ENCODE measurements at regions not wholly inside any gene's neighbourhood (a gene's known extent, or its start where the extent isn't known, plus 50 kb on each side); places are given as distances from the start of the nearest gene placed in this dataset.

DNA sequence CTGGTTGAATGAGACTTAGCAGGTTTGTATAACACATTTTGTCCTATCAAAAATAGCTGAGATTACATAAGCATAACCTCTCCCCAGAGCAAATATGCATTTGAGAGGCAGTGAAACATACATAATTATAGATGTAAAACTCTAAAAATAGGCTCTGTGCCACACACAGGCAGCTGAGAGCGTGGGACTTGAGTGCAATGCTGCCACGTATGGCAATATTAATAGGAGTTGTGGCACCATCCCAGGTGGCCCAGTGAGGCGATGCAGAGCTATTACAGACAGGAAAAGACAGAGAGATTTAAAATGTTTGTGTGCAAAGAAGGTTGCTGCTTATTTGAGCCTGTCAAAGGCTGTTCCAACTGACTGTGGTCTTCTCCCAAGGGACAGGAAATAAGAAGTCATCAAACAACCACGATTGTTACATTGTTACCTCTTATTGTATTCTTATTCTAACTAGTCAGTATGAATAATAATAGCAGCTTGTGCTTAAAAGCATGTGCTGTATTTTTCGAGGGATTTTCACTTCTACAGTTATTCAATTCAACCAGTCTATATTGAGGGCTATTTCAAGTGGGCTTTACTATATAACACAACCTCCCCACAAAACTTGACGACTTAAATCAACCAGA is 116.5 kb downstream of the SALL1 start:
- no peak for DNase-seq

DNA sequence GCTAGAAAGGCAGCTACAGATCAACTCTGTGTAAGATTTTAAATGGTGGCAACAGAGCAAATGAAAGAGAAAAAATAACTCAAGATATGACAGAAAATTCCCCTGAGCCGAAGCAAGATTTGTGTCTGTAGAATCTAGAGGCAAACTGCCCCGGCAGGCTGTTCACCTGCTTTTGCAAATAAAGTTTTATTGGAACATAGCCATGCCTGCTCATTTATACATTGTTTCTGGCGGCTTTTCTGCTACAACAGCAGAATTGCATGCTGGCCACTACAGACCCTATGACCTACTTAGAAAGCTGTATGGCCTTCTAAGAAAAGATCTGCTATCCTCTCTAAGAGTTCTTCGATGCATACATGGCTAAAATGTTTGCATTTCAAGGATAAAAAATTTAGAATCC is 119.5 kb downstream of the SALL1 start:
- no peak for DNase-seq

DNA sequence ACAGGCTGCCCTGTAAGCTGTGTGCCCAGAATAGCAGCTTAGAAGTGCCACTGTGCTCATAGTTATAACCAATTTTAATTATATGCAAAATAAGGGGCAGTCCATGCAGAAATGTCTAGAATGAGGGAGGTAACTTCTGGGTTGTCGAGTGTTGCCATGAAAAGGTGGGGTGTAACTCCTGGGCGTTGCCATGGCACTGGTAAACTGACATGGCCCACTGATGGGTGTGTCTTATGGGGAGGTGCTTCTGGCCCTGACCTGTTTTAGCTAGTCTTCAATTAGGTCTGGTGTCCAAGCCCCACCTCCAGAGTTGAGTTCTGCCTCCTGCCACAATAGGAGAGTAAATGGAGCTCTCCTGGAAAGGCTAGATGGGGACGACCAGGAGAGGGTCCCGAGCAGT is 120.6 kb downstream of the SALL1 start:
- no peak for DNase-seq

- no peak for DNase-seq
Observed at GRCh38 chr16:51025588-51026290, 125.3 kb downstream of the SALL1 start.

DNA sequence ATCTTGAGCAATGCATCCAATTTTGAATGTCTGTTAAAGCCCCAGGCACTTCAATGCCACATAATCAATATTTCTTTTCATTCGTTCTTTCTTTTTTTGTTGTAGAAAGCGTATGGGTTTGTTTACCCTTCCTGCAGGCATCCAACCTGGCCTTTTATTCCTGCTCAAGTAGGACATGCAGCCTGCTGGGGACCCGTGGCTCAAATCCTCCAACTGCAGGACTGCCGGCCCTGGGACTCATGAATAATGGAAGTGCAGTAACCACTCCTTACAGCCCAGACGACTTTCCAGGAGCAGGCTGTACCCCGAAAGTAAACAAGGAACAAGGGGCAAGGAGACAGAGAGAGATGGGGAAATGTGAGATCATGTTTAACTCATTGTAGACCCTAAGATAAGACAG is 126.4 kb downstream of the SALL1 start:
- DNase-seq = no peak

DNA sequence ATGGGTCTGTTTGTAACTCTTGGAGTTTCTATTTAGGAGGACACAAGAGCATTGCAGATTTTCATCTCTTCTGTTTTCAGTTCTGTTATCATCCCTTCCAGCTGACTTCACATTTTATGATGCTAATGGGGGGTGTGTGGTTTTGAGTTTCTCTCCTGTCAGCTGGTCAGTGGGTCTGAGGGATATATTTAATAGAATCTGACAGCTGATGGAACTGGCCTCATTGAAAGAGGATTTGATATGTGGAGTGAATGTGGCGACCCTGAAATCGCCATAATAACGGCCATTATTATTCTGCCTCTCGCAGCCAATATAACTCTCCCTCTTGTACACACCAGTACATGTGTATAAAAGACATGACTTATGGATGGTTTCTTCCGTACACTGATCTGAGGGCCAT is 128.1 kb downstream of the SALL1 start:
- no peak for DNase-seq

DNA sequence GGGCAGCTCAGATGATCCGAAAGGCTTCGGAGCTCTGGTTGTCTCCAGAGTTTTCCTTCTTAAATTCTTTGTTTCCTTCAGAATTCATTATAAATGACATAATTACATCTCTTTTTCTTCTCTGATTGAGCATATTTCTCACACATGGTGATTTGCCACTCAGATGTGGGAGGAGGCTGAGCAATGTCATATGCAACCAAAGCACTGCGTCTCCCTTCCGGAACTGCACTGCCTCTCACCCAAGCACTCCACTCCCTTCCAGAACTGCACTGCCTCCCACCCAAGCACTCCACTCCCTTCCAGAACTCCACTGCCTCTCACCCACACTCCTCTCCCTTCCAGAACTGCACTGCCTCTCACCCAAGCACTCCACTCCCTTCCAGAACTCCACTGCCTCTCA is 131.5 kb downstream of the SALL1 start:
- no peak for DNase-seq

GRCh38 chr16:51017969-51018368 is 133.1 kb downstream of the SALL1 start:
- DNase-seq = no peak

GRCh38 chr16:51012396-51012795 is 138.7 kb downstream of the SALL1 start:
- no peak for DNase-seq

DNA sequence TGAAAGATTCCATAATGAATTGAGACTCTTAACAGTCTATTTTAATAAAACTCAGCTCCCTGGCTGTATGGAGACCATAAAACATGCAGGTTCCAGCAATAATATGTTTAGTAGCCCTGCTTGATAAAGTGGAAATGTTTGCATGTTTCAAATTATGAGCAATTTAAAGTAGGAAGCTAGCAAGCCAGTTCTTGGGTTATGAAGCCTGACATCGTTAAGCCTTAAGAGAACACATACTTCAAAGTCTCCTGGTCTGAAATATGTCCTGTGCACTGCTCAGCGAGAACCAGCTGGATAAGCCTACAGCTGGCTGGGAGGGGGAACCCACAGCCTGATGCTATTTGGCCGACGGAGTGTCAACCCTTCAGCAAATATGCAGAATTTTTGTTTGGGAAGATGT is 140.3 kb downstream of the SALL1 start:
- DNase-seq = no peak

GRCh38 chr16:51009813-51010212 is 141.3 kb downstream of the SALL1 start:
- DNase-seq = no peak

DNA sequence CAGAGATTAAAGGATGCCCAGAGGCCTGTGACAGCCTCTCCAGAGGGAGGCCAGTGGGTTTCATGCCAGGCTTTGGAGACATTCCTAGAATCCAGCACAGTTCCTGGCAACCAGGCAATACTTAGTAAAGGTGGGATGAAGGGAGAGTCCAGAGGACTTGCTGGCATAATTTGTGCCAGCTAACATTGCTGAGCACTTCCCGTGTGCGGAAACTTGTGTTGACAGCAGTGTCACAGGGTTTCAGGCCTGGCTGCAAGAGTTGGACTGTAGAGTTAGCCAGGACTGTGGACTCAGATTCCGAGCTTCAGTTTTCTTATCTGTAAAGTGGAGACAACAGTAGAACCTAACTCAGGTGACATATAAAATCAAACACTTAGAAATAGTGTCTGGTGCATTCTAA is 141.7 kb downstream of the SALL1 start:
- DNase-seq = no peak

- no peak for DNase-seq
Observed at GRCh38 chr16:51008607-51009006, 142.5 kb downstream of the SALL1 start.

- DNase-seq = no peak
Observed at GRCh38 chr16:51008037-51008436, 143.0 kb downstream of the SALL1 start.

- DNase-seq = no peak
Observed at GRCh38 chr16:51003850-51004566, 147.1 kb downstream of the SALL1 start.

DNA sequence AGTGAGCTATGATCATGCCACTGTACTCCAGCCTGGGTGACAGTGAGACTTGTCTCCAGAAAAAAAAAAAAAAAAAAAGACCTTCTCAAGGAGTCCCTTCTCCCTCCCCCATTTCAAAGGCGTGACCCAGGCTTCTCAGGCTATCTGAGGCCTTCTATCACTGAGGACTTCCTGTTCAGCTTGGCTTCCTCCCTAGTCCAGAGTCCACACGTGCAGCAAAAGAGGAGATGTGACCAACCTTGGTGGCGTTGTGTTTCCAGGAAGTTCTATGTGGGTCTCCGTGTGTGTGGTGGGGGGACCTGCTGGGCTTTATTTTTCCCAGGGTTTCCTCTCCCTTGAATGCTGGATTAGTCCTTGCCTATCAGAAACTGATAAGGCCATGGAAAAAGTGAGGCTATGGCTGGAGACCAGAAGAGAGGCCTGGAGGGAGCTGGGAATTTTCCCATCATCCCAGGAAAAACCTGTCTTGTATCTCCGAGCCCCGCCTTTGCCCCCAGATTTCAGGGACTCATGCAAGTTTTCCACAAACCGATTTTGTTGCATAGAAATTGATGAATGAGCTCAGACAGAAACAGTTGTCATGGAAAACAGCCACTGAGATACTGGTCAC is 148.1 kb downstream of the SALL1 start:
- DNase-seq = no peak

- no peak for DNase-seq
Observed at GRCh38 chr16:50999181-50999580, 151.9 kb downstream of the SALL1 start.

DNA sequence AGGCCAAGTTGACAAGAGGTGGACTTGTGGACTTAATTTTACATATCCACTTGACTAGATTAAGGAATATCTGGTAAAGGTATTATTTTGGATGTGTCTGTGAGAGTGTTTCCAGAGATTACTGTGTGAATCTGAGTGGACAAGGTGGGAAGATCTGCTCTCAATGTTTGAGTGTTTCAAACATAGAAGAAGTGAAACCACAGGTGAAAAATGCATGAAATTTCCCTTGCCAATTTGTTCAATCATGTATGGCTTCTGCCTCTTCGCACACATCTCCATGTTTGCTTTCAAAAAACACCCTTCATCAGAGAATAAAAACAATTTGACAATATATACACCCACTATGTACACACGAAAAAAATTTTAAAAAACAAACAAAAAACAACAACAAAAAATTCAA is 152.7 kb downstream of the SALL1 start:
- DNase-seq = no peak

GRCh38 chr16:50997679-50998078 is 153.4 kb downstream of the SALL1 start:
- DNase-seq = no peak

DNA sequence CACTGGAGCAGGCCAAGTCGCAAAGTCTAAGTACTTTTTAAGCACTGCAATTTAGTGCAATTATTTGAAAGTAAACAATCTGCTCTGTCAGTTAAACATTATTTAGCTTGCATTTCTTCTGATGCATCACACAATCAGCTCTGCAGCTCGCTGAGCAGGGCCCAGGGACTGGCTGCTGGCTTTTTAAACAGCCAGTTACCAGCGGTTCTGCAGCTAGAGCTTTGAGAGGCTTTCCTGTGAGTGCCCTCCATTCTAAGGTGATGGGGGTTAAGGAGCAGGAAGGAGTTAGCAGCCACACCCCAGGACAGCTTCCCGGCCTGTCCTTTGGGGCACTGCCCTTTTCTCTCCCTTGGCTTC is 154.3 kb downstream of the SALL1 start:
- DNase-seq = no peak

DNA sequence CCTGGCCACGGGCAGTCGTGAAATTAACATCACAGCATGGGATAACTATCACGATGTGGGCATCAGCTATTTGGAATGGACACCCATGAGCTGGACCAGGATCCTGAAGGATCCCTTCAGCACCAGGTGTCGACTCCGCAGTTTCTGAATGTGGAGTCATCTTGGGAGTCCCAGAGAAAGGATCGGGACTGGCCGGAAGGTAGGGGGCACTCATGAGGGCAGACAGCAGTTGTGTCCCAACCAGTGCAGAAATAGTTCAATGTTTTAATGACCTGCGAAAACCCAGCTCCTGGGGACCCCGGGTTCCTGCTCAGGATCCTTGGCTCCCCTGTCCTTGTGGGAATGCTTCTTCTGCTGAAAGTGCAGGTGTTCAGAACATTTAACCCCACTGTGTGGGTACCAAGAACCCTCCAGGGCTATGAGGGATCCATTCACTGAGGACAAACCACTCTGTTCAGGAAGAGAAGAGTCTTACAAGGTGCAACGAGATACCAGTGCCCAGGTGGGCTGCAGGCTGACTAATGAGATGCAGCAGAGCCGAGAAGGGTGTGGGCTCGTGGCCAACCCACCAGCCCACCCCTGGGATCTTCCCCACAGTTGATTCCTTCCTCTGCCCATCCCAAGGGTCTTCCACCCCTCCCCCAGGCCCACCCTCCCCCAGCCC is 154.8 kb downstream of the SALL1 start:
- DNase-seq = no peak

DNA sequence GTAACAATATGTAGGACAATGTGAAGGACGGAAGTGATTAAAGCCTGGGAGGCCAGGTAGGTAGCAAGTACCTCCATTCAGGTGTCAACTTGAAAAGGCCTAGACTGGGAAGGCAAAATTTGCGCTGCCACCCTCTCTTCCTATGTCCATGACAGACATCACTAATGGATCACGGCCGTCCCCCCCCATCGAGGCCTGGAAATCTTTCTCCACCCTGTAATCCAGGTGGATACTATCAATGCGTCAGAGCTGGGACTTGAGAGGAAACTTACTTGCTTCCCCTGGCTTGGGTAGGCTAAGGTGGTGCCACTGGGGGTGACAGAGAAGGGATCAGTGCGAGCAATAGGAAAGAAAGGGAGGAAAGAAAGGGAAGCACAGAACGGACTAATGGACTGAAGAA is 156.1 kb downstream of the SALL1 start:
- DNase-seq = no peak

DNA sequence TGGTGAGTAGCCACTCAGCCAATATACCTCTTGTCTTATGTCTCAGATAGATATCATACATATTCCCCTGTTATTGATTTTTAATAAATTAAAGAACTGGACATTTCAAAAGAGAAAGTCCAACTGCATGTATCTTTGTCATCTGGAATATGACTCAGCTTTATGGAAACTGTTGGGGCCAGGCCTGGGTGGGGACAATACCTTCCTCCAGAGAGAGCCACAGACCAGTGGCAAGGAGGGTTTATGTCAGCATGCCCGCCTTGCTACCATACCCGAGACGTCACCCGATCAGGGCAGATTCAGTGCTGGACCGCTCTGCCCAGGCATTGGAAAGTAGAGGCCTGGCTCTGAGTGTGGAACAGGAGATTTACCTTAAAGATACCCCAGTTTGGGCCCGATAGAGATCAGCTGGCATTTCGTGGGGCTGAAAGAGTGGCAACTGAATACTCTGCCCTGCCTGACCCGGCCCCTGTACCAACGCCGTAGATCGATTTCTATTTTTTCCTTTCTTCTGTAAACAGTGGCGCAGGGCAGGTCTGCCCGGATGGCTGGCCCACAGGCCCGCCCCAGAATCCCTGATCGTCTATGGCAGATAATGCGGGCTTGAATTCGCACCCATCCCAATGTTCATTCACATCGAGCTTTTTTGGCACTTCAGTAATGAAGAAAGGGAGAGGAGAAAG is 158.6 kb downstream of the SALL1 start:
- no peak for DNase-seq

Measured in SHP77 treated with DMSO at 0.1 percent for 48 hours (cell line).